GM21737 (cell line): ENCODE measurements at regions not wholly inside any gene's neighbourhood (a gene's known extent, or its start where the extent isn't known, plus 50 kb on each side); places are given as distances from the start of the nearest gene placed in this dataset.

ENCODE experiments used
- ATAC-seq: cut with Tn5 transposase; IDR thresholded peaks from one replicate; pipeline ENCODE4 v1.9.1; 2021; ENCODE audit warnings: mild to moderate bottlenecking, moderate library complexity; ENCODE audit not compliant: unreplicated experiment

DNA sequence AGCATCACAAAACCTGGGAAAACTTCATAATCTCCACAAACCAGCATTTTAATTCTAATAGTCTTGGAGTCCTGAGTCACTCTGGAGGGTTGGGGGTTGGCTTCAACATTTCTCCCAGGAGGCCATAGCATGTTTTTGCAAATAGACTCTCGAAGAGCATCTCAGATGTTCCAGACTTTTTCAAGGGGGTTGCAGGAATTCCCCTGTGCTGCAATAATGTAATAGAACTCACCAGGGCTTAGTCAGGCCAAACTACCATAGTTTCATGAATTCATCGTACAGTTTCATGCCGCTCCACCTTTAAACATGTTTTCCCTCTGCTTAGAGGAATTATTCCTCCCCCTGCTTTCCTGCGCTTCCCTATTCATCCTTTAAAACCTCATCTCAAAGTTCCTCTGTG lies 499.5 kb upstream of the KLF4 start:
- no peak for ATAC-seq

DNA sequence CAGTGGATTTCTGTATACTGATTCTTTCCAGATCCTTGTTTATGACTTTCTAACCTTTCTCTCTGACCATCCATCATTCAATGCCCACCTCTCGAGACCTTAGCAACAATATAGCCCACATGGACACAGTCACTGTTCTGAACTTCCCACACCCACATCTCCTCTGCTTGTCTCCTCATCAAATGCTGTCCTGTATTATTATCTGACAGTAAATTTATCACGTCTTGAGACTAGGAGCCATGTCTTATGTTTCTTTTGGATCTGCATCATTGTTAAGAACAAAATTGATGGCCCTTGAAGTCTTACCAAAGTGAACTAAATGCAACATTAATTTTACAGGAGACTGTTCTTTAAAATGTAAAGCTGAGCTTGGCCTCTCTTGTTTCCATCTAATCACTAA lies 495.4 kb upstream of the KLF4 start:
- no peak for ATAC-seq

DNA sequence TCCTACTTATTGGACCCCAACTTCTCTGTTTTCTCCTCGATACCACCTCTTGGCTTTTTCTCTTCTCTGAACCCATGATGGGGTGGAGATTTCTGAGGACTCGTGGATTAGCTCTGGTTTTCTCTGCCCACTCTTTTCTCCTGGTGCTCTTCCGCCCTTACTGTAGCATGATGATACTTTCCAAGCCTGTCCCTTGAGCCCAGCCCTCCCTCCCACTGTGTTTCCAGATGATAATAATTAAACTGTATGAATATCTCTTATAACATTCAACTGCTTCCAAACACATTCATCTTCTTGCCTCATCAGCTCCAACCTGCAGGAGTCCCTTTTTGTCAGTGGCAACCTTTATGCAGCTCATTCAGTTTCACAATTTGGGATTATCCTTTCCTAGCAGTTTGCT lies 494.2 kb upstream of the KLF4 start:
- ATAC-seq: no peak

DNA sequence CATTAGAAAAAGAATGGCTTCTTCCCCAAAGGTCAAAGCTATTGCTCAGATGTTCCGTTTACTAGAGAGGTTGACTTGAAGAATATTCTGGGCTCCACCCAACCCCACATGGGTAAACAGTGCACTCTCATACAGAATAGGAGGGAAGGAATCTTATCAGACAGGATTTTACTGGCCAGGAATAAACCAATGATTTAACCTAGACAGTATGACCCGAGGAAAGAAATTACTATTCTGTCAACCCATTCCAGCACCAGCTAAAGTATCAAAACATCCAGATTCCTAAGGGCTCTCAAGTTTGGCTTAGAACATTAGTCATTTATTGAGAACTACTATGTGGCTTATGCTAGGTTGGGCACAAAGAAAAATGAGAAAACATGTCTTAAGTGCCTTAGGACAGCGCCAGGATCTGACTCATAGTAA lies 493.6 kb upstream of the KLF4 start:
- ATAC-seq: no peak

DNA sequence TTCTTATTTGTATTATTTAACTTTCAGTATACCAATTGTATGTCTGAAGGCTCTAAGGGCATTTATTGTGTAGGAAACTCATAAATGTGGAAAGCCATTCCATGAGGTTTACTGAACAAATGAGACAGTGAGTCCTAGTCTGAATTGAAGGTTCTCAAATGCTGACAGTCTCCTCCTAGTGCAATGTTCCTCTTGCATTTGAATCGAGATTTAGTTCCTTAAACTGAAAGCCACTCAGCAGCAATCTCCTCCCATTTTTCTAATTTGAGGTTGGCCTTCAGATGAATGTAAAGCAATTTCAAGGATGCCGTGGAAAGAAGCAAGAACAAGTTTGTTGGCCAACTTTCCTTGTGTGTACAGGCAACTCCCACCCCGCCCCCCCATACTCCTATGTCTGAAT lies 493.2 kb upstream of the KLF4 start:
- no peak for ATAC-seq

DNA sequence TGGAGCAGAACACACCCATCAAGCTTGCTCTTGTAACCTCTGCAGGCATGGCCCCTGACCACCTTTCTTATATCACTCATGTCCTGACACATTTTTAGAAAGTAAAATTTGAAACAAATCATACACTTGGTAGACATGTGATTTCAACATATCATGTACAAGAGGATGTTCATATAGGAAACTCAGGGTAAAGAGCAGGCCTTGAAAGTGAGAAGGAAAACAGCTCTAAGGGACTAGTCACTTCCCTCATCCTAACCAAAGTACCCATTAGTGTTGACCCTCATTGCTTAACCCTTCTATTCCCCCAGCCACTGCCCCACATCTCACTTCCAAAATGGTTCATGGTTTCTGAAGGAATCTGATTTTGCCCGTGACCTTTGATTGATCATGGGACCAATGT lies 492.4 kb upstream of the KLF4 start:
- ATAC-seq: no peak

DNA sequence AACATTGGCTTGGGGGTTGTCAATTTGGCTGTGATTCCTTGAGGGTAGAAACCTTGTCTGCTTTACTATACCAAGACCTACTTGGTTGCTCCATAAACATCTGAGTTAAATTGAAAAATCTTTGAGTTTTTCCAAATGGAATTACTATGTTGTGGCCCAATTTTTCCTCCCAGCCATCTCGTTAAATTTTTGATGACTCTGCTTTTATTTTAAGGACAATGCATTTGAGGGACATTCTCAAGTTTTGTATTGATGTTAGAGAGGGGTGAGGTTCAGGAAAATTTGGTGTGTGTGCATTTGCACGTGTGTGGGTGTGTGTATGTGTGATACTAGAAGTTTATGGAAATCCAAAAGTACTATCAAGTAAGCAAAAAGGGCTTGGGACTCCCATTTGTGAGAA lies 491.4 kb upstream of the KLF4 start:
- ATAC-seq: no peak

DNA sequence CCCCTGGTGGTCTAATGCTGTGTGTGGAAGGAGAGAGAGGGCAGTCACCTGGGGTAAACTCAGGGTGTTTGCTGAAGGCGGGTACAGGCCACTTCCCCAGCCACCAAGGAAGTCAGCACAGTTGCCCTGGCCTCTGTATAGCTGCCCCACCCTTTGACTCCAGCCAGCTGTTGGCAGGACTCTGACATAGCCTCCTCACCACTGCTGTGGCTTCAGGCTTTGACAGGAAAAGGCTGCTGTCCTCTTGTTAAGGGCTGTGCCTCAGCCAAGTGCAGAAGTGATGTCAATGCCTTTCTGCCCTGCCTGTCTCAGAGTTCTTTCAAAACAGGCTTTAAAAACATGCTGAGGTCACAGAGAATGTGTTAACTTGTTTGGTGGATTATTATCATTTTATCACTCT lies 487.2 kb upstream of the KLF4 start:
- no peak for ATAC-seq

DNA sequence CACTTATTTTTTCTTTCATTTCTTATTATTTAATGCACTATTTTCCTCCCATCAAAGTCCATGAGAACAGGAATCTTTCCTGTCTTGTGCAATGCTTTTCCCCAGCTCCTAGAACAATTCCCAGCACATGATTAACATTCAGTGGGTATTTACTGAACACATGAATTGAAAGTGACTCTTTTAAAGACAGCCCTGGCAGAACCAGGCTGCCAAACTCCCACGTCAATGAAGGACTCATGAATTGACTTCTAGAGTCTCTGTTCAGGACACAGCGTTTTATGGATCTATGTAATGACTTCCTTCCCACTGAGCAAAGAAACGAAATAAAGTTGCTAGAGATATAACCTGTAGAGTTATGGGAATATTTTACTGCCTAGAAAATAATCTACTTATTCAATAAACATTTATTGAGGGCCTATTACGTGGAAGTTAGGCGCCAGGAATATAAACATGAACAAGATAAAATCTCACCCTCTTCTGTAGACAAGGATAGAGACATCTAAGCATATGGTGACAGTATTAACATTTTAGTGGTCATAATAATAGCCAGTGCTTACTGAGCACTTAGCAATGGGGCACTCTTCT lies 485.9 kb upstream of the KLF4 start:
- no peak for ATAC-seq

DNA sequence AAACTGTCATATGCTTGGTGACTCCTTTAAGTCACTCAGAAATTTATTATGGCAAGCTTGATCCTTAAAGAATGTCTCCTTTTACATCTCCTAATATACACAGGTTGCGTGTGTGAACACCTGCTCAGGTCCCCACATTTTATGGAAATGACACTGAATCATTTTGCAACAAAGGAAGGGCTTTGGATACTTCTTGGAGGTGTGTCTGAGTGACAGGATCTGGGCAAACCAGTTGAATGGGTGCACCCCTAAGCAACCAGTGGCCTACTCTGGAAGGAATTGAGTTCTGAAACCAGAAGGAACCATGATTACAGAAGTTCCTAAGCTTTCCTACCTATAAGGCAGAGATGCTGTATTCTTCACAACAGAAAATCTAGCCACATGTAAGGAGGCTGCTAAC lies 483.9 kb upstream of the KLF4 start:
- ATAC-seq: no peak

DNA sequence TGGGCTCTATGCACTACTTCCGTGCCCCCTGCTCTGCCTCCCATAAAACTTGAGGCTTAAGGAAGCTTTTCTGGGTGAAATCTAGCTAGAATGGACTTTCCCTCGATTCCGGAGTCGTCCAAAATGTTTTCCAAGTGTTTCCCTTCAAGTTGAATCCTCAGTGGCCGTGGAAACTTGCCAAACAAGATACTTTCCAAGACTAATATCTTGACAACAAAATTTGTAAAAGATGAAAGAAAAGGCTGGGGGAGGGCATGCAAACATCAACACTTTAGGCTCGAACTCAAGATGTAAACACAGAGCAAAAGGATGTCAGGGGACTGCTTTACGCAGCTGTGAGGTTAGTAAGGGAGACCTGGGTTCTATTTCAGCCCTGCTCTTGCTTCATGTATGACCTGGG lies 482.8 kb upstream of the KLF4 start:
- ATAC-seq: no peak

DNA sequence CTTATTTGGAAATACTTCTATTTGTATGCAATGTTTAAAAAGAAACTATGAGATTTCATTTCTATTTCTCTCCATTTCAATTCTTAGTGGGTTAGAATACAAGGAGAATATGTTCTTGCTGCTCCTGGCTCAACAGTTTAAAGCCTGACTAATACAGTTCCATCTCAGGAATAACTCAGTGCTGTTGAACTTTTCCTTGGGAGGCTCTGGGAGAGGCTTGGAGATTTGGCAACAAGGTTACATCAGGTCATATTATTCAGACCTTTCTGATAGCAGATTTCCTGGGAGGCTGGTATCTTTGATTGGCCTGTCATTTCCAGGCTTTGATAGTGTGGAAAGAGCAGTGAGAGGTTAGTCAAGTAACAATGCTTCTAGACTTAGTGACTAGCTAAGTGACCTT lies 481.7 kb upstream of the KLF4 start:
- no peak for ATAC-seq

DNA sequence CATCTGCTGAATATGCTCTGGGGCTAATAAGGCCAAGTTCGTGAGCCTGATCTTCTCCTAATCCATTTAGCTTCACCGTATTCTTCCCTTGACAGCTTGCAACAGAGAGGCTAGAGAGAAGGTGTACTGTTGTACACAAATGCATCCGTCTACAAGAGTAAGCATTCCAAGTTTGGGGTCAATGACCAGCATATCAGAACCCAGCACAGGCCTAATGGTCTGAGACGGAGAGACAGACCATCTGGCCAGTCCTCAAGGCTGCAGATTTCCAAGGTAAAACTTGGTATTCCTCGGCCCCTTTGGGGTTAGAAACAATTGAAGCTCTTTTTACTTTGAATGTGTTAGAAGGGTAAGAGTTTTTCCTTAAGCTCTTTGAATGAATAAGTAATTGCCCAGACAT lies 481.2 kb upstream of the KLF4 start:
- no peak for ATAC-seq

DNA sequence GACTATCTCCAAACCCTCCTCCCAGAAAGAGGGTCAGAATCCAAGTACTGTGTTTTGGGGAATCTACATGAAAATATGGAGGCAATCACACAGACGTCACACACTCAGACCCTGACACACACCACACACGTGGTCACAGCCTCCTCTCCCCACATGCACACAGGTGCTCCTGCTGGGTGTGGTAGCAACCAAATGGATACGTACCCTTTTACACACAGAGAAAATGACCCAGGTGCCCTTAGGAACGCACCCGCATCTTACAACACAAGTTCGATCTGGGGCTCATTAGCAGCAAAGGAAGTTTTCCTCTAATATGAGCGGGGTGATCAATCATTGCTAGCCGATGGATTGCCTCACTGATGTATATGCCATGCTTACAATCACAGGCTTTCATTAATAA lies 480.2 kb upstream of the KLF4 start:
- ATAC-seq: no peak

DNA sequence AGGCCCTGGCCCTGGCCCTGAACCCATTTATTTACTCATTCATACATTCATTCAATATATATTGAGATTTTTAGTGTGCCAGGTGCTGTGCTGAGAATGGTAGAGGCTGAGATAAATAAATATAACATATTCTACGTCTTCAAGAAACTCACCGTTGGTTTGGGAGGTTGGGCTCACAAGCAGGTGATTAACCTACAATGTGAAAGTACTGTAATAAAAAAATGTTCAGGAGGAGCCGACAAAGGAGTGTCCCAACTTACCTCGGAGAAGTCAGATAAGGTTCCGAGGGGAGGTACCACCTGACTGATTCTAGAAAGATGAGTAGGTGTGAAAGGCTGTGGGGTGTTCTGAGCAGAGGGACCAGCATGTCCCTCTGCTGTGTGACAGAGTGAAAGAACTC lies 479.6 kb upstream of the KLF4 start:
- ATAC-seq: no peak

DNA sequence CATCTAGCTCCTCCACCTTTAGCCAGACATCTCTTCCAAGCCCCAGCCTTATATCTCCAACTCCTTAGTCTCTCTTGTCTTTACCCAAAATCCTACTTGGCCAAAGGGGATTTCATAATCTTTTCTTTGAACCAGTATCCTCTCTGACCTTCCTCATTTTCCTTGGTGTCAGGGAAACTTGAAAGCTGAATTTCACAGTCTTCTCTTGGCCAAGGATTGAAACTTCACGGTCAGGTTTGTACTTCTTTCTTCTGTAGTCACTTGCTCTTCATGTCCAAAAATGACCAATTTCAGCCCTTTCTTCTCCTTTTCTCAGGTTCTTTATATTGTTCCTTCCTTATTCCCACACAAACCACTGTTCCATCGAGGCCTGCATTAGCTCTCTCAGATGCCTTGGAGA lies 473.7 kb upstream of the KLF4 start:
- ATAC-seq: no peak

DNA sequence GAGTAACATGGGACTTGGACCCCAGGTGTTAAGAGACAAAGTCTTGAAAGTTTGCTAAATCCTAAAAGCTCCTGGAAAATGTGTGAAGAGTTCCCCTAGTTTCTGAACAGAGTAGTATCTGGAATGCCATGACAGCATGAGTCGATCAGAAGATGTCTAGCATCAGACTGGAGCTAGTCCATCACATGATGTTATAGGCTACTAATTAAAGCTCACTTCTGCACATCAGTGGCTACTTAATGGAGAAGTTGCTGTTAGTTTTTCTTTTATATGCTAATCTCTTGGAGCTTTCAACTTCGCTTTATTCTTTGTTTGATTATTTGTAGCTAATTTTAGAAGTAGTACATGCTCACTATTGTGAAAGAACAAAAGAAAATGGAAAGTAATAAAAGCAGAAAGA lies 471.3 kb upstream of the KLF4 start:
- ATAC-seq: no peak

DNA sequence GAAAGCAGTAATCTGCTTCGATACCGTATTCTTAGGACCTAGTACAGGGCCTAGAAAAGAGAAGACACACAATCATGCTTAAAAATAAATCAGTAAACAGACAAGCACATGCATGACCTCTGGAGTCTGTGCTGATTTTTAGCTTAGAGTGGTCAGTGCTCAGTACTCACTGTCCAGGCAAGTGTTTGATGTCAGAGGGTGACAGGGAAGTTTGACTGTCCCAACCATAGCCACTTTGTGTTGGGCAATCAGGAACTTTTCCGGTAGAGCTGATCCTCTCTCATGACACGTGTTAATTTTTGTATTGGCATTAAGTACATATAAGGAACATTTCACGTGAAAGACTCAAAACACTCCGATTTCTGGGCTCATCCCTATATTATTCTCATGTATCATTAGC lies 464.7 kb upstream of the KLF4 start:
- ATAC-seq: no peak

DNA sequence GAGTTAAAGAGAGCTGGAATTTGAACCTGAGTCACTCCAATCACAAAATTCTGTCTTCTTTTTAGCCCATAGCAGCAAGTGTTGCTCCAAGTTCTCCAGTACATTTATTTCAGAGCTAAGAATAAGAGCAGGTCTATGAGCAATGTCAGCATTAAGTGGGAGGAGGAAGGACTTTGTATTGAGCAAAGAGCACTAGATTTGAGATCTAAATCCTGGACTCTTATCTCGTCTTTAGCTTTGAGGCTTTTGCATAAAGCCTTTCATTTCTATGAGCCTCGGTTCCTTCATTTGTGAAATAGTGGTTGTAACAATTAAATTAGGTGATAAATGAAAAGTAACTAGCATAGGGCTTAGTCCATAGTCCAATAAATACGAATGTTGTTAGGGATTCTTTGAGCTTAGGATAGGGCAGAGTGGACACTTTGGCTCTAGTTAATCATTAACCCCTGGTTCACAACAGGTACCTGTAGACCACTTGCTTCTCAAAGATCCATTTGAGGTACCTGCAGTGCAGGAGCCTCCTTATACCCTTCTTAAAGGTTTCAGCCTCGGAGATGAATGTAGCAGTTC lies 464.1 kb upstream of the KLF4 start:
- no peak for ATAC-seq

DNA sequence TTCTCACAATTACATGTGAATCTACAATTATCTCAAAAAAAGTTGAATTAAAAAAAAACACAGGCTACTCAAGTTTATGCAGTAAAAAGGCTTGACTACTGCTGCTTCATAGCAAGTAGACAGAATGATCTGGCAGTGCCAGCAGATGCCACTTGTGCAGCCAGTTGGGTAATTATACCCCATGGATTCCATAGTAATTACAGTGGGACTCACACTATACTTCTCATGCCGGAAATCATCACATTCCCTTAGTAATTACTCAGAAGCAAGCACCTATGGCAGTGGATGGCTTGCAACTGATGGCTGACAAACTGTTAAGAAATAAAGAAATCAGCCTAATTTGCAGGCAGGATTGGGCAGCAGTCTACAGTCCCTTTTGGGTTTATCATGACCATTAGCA lies 463.2 kb upstream of the KLF4 start:
- no peak for ATAC-seq

DNA sequence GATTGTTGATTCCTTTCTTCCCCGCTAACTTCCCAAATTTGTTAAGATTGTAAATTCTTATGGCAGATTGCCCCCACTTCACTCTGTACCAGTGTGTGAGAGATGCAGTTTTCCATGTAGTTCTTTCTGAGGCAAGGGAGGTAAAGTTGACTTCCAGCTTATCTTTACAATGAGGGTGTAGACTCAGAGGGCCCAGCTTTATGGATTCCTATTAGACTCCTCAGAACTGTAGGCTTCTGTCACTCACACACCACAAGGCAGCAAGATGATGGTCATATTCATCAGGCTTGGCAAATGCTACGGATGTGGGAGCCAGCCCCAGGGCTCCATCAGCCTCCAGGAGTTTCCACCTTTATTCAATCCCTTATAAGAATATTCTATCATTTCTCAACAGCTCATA lies 461.9 kb upstream of the KLF4 start:
- ATAC-seq: no peak

DNA sequence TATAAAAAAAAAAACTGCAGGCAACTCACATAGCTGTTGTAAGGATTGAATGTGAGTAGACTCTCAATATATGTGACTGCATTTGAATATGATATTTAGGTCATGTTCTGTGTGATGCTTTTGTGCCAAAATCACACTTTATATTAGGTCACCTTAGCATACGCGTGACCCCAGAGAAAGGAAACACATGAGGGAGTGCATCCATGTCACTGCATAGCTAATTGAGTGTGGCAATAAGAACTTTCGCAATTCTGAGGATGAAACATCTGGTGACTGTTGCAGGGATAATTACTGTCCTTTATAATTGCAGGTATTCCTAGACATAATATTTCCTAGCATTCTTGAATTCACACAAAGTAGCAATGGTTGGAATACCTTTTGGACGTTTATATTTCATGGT lies 459.5 kb upstream of the KLF4 start:
- no peak for ATAC-seq

DNA sequence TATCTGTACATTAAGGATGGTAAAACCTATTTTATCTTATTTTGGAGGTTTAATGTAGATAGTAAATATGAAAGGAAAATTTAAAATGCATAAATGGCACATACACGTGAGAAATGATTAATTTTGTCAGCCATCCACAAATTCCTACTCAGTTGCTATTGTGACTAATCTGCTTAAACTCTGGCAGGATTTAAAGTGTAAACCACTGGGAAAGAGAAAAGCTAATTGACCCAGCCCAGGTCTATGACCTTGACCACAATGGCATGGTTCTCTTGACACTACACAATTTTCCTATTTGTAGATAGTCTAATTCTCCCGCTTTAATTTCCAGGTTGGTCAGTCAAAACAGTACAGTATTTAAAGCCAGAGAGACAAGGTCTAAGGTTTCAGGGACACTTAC lies 459.0 kb upstream of the KLF4 start:
- ATAC-seq: no peak

DNA sequence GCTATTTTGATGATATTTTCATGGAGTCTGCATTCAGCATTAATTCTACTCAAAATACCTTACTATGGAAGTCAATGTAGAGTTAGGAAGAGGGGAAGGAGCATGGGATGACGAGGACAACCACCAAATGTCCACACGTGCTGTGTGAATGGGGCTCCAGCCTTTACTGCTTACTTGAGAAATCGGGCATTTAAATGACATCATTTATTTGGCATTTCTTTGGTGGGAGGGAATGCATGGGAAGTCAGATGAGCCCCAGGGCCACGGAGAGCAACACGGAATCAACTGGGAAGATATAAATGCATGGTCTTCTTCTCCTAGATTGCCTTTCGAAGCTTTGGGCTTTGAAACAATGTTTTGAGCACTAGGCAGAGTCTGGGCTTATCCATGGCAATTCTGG lies 458.5 kb upstream of the KLF4 start:
- ATAC-seq: no peak
